ENCODE measurements at regions not wholly inside any gene's neighbourhood (a gene's known extent, or its start where the extent isn't known, plus 50 kb on each side); places are given as distances from the start of the nearest gene placed in this dataset.

DNA sequence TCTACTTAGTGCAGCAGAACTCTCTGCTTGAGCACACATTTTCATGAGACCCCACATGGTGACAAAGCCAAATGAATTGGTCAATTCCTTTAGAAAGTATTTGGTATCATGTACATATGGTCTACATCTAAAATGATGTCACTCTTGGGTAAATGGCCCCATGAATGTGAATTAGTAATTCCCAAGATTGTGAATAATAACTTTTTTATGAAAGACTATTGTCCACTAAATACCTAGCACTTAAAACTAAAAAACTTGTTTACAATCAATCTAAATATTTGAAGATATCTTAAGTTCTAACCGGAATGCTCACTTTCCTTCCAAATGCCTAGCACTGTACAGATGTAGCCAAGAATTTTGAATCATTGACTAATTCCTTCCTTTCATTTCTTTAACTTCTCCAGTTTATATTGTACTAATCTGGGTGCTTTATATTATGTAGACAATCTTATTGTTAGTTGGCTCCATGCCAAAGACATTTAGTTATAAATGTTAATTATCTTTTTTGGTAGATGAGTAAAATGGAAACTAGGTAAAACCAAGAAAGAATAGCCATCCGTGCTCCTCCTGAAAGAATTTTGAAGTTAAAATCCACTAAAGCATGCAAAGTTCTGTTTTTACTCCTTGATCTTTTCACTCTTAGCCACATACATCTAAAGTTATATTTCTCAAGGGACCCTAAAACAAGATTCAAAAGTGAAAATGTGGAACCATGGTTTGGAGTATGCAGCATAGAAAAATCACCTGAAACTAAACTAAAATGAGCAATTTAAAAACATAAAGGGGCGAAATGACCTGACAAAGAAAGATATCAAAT is 145.0 kb upstream of the ARHGAP20 start:
- Histone ChIP-seq H4K20me1 (ENCODE audit: low read depth) (no peaks in the 10 kb centered on the region), H3K9me3 (ENCODE audit: low read depth) (no peaks in the 10 kb centered on the region), H3K27ac (no peak overlapping the region), H3K79me2 (ENCODE audit: low read depth) (no peaks in the 10 kb centered on the region), H3K4me2 (no peak overlapping the region), H3K4me3 (no peak overlapping the region), H3K9ac (no peak overlapping the region), H3K36me3 (no peaks in the 10 kb centered on the region), H3K27me3 (no peaks in the 10 kb centered on the region), H3K4me1 (no peaks in the 10 kb centered on the region), H2AFZ (replicated peaks) (no peak overlapping the region), H3F3A (ENCODE audit: low read depth) (no peaks in the 10 kb centered on the region)
- Mint-ChIP-seq H3K4me1 (no peaks in the 10 kb centered on the region), H3K27ac (no peak overlapping the region), H3K36me3 (no peaks in the 10 kb centered on the region), H3K27me3 (ENCODE audit: insufficient read depth, low read depth) (peaks cover 2% of the 10 kb centered on the region), H3K4me3 (no peak overlapping the region), H3K9me3 (no peaks in the 10 kb centered on the region)
- no peak for DNase-seq (ENCODE audit: low spot score)
- no peak for TF ChIP-seq EZH2 (IDR thresholded peaks at IDR 0.05)
- no peak for TF ChIP-seq EZH2phosphoT487 (IDR thresholded peaks at IDR 0.05)

DNA sequence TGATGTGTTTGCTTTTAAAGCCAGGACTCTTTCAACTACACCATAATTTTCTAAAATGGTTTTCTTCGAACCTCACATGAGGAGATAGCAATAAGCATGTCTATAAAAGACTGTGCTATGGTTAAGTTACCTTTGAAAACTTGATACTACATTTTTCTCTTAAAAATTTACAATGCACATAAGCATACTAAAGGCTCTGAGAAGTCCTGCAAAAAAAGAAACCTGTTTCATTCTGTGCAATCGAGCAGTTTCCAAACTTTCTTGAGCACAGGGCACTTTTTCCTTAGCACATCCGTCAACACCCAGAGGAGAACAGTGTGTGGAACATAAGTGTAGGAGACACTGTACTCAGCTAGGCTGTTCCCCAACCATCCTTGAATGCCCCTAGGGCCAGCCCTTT is 144.1 kb upstream of the ARHGAP20 start:
- Histone ChIP-seq H3K36me3 (no peaks in the 10 kb centered on the region), H2AFZ (replicated peaks) (no peak overlapping the region), H3K27ac (no peak overlapping the region), H3K27me3 (no peaks in the 10 kb centered on the region), H3K79me2 (ENCODE audit: low read depth) (no peaks in the 10 kb centered on the region), H3K4me3 (no peak overlapping the region), H3K9ac (no peak overlapping the region), H3K4me1 (no peaks in the 10 kb centered on the region), H4K20me1 (ENCODE audit: low read depth) (no peaks in the 10 kb centered on the region), H3K9me3 (ENCODE audit: low read depth) (no peaks in the 10 kb centered on the region), H3K4me2 (no peak overlapping the region), H3F3A (ENCODE audit: low read depth) (no peaks in the 10 kb centered on the region)
- Mint-ChIP-seq H3K4me1 (no peaks in the 10 kb centered on the region), H3K27ac (no peak overlapping the region), H3K4me3 (no peak overlapping the region), H3K9me3 (no peaks in the 10 kb centered on the region), H3K36me3 (no peaks in the 10 kb centered on the region), H3K27me3 (ENCODE audit: insufficient read depth, low read depth) (peaks cover 3% of the 10 kb centered on the region)
- no peak for DNase-seq (ENCODE audit: low spot score)
- TF ChIP-seq EZH2phosphoT487 (IDR thresholded peaks at IDR 0.05) (no peak), EZH2 (IDR thresholded peaks at IDR 0.05) (no peak)
- TF ChIP-seq, protein P1, sequence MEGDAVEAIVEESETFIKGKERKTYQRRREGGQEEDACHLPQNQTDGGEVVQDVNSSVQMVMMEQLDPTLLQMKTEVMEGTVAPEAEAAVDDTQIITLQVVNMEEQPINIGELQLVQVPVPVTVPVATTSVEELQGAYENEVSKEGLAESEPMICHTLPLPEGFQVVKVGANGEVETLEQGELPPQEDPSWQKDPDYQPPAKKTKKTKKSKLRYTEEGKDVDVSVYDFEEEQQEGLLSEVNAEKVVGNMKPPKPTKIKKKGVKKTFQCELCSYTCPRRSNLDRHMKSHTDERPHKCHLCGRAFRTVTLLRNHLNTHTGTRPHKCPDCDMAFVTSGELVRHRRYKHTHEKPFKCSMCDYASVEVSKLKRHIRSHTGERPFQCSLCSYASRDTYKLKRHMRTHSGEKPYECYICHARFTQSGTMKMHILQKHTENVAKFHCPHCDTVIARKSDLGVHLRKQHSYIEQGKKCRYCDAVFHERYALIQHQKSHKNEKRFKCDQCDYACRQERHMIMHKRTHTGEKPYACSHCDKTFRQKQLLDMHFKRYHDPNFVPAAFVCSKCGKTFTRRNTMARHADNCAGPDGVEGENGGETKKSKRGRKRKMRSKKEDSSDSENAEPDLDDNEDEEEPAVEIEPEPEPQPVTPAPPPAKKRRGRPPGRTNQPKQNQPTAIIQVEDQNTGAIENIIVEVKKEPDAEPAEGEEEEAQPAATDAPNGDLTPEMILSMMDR (IDR thresholded peaks at IDR 0.05) = no peak

DNA sequence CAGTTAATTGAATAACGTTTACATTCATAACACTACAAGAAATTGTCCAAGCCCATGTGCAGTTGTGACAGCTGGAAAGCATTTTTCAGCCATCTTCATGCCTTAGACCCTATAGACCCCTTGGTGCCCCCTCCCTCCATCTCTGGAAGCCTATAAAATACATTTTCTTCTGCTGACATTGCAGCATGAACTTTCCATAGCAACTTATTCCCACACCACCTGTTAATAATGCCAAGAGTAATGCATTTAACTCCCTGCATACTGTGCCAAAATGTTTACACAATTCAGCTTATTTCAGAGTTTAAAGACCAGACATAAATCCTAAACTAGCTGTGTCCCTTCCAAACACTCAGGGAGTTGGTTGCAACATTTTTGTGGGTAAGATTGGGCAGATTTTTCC is 143.0 kb upstream of the ARHGAP20 start:
- Mint-ChIP-seq H3K27me3 (ENCODE audit: insufficient read depth, low read depth) (peaks cover 3% of the 10 kb centered on the region), H3K27ac (no peak overlapping the region), H3K4me1 (no peaks in the 10 kb centered on the region), H3K4me3 (no peak overlapping the region), H3K9me3 (no peaks in the 10 kb centered on the region), H3K36me3 (no peaks in the 10 kb centered on the region)
- no peak for TF ChIP-seq EZH2 (IDR thresholded peaks at IDR 0.05)
- TF ChIP-seq, protein P1 (IDR thresholded peaks at IDR 0.05) = no peak
- no peak for TF ChIP-seq EZH2phosphoT487 (IDR thresholded peaks at IDR 0.05)
- Histone ChIP-seq H3K4me3 (no peak overlapping the region), H3K9me3 (ENCODE audit: low read depth) (no peaks in the 10 kb centered on the region), H3K36me3 (no peaks in the 10 kb centered on the region), H3K27ac (no peak overlapping the region), H4K20me1 (ENCODE audit: low read depth) (no peaks in the 10 kb centered on the region), H2AFZ (replicated peaks) (no peak overlapping the region), H3K4me2 (no peak overlapping the region), H3K27me3 (no peaks in the 10 kb centered on the region), H3F3A (ENCODE audit: low read depth) (no peaks in the 10 kb centered on the region), H3K79me2 (ENCODE audit: low read depth) (no peaks in the 10 kb centered on the region), H3K4me1 (no peaks in the 10 kb centered on the region), H3K9ac (no peak overlapping the region)
- DNase-seq (ENCODE audit: low spot score) = no peak

DNA sequence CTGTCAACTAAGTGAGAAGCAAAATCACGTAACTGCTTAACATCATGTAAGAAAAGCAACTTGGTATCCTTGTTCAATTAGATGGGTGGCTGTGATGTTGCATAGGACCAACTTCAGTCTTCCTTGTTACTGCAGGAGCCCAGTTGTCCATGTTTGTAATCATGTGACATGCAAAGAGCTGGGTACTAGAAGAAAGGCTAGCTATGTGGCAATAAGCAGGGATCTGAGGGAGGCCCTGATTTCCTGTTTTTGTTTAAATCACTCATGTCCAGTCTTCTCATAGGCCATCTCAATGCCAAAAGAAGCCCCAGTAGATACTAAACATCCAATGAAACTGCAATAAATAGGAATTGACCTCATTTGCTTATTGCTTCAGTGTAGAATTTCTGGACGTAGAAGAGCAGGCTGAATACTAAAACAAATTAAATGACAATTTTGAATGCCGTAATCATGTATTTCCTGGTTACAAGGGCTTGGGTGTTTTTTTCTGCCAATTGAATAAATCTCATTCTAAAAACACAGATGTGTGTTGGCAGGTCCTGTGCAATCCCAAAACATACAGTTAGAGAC is 140.8 kb upstream of the ARHGAP20 start:
- Histone ChIP-seq H3K27me3 (no peaks in the 10 kb centered on the region), H3K4me3 (no peak overlapping the region), H3K9me3 (ENCODE audit: low read depth) (no peaks in the 10 kb centered on the region), H4K20me1 (ENCODE audit: low read depth) (no peaks in the 10 kb centered on the region), H3K27ac (no peak overlapping the region), H3K4me1 (no peaks in the 10 kb centered on the region), H3K36me3 (no peaks in the 10 kb centered on the region), H3F3A (ENCODE audit: low read depth) (no peaks in the 10 kb centered on the region), H2AFZ (replicated peaks) (no peak overlapping the region), H3K9ac (no peak overlapping the region), H3K4me2 (no peak overlapping the region), H3K79me2 (ENCODE audit: low read depth) (no peaks in the 10 kb centered on the region)
- Mint-ChIP-seq H3K9me3 (no peaks in the 10 kb centered on the region), H3K27me3 (ENCODE audit: insufficient read depth, low read depth) (peaks cover 2% of the 10 kb centered on the region), H3K4me1 (no peaks in the 10 kb centered on the region), H3K4me3 (no peak overlapping the region), H3K36me3 (no peaks in the 10 kb centered on the region), H3K27ac (no peak overlapping the region)
- TF ChIP-seq EZH2 (IDR thresholded peaks at IDR 0.05) (no peak), EZH2phosphoT487 (IDR thresholded peaks at IDR 0.05) (no peak)
- TF ChIP-seq, protein P1 (IDR thresholded peaks at IDR 0.05) = no peak
- DNase-seq (ENCODE audit: low spot score) = no peak
